Endodermal cell (in vitro differentiated cells): ENCODE measurements at regions not wholly inside any gene's neighbourhood (a gene's known extent, or its start where the extent isn't known, plus 50 kb on each side); places are given as distances from the start of the nearest gene placed in this dataset.

Experiments used
- DNase-seq: peaks from one replicate; pipeline ENCODE4 v3.0.0-alpha.2; 2017
- H3K27ac ChIP-seq: 2 replicates; pipeline ENCODE4 v1.5.1; 2013; ENCODE audit warnings: mild to moderate bottlenecking, low read depth, low read length, moderate library complexity
- H3K27me3 ChIP-seq: 2 replicates; pipeline ENCODE4 v1.6.1; 2013; ENCODE audit warnings: mild to moderate bottlenecking, low read length, moderate library complexity; ENCODE audit not compliant: insufficient read depth, control insufficient read depth, poor library complexity, severe bottlenecking
- H3K36me3 ChIP-seq: 2 replicates; pipeline ENCODE4 v1.7.0; 2013; ENCODE audit warnings: mild to moderate bottlenecking, low read length, moderate library complexity; ENCODE audit not compliant: control insufficient read depth, insufficient read depth
- H3K4me1 ChIP-seq: one replicate; pipeline ENCODE4 v1.7.0; 2013; ENCODE audit warnings: low read length; ENCODE audit not compliant: control insufficient read depth, insufficient read depth
- H3K4me3 ChIP-seq: 2 replicates; pipeline ENCODE4 v1.5.1; 2013; ENCODE audit warnings: mild to moderate bottlenecking, low read length, moderate library complexity
- H3K9ac ChIP-seq: 2 replicates; pipeline ENCODE4 v1.6.1; 2013; ENCODE audit warnings: mild to moderate bottlenecking, low read length, moderate library complexity; ENCODE audit not compliant: poor library complexity, severe bottlenecking; ENCODE audit errors: extremely low read depth
- H3K9me3 ChIP-seq: 2 replicates; pipeline ENCODE4 v1.6.1; 2013; ENCODE audit warnings: mild to moderate bottlenecking, low read length, moderate library complexity; ENCODE audit not compliant: control insufficient read depth
- H3K27ac Mint-ChIP-seq: 2 replicates; pipeline ENCODE4 v1.8.0; 2020; ENCODE audit warnings: mixed read lengths
- H3K27me3 Mint-ChIP-seq: 2 replicates; pipeline ENCODE4 v1.8.0; 2021; ENCODE audit warnings: mild to moderate bottlenecking, mixed read lengths; ENCODE audit not compliant: insufficient read depth
- H3K36me3 Mint-ChIP-seq: 2 replicates; pipeline ENCODE4 v1.8.0; 2020; ENCODE audit warnings: low read depth, mixed read lengths
- H3K4me1 Mint-ChIP-seq: 2 replicates; pipeline ENCODE4 v1.8.0; 2020; ENCODE audit warnings: mixed read lengths
- H3K4me3 Mint-ChIP-seq: 2 replicates; pipeline ENCODE4 v1.8.0; 2020; ENCODE audit warnings: mild to moderate bottlenecking, moderate library complexity, mixed read lengths
- H3K9me3 Mint-ChIP-seq: 2 replicates; pipeline ENCODE4 v1.8.0; 2020; ENCODE audit warnings: mild to moderate bottlenecking, mixed read lengths
- CTCF ChIP-seq: fragments of 200-600 bp; sonication (generic); conservative IDR thresholded peaks from 2 replicates; pipeline ENCODE4 v1.5.0; 2021; ENCODE audit warnings: antibody characterized with exemption, mild to moderate bottlenecking
- WGBS, 2 experiments: methylation state at CpG; one replicate each; pipeline versions ENCODE4 v1.1.5 to v1.1.7; 2013; ENCODE audit warnings: missing lambda C conversion rate in 2 of 2, mixed read lengths in 1 of 2; ENCODE audit not compliant: insufficient coverage in 1 of 2, insufficient read length in 1 of 2; 5-methylcytosine and 5-hydroxymethylcytosine counted together

DNA sequence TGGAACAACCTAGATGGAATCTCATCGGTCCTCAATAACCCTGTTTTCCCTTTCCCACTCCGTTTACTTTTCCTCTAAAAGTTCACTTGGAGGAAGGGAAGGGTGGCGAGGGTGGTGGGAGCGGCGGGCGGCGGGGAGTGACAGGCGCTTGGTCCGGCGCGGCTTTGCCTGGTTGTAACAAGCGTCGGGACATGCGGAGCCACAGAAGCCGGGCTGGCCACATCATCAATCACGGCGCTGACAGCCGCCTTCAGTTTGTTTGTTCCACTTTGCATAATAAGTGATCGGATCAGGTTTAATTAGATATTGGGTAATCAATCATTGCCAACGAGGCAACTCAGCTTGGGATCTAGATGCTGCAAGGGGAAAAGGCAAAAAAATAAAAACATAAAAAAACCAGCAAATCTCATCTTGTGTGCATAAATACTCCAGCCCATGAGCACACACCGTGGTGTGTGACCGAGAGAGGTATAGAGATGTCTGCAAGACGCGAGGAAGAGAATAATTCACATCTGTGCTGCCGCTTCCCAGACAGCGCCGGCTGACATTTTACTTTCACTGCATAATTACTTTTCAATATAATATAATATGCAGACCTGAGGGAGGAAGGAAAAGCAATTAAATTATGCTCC, 396.2 kb upstream of the IRX4 start:
- H3K4me1 Mint-ChIP-seq: peaks cover 11% of the 10 kb centered on the region
- no peak overlapping the region for H3K4me3 Mint-ChIP-seq
- H3K36me3 Mint-ChIP-seq: no peaks in the 10 kb centered on the region
- 79 to 88% methylated on average over 7 to 25 of the region's 27 CpGs for WGBS, 2 experiments
- Histone ChIP-seq H3K36me3 (no peaks in the 10 kb centered on the region), H3K4me1 (peaks cover 2% of the 10 kb centered on the region), H3K27ac (peak overlapping the region; percentile 90), H3K27me3 (no peaks in the 10 kb centered on the region), H3K4me3 (no peak overlapping the region), H3K9ac (no peak overlapping the region), H3K9me3 (no peaks in the 10 kb centered on the region)
- peaks cover 2% of the 10 kb centered on the region for H3K27me3 Mint-ChIP-seq
- no peak overlapping the region for H3K27ac Mint-ChIP-seq
- no peak for TF ChIP-seq CTCF
- H3K9me3 Mint-ChIP-seq: no peaks in the 10 kb centered on the region
- DNase-seq: no peak

- WGBS, 2 experiments: 84 to 88% methylated on average over 9 to 15 of the region's 15 CpGs
- Histone ChIP-seq H3K27me3 (no peaks in the 10 kb centered on the region), H3K9ac (no peak overlapping the region), H3K27ac (no peak overlapping the region), H3K9me3 (no peaks in the 10 kb centered on the region), H3K4me3 (no peak overlapping the region), H3K36me3 (no peaks in the 10 kb centered on the region), H3K4me1 (peaks cover 2% of the 10 kb centered on the region)
- no peak for TF ChIP-seq CTCF
- Mint-ChIP-seq H3K27ac (no peak overlapping the region), H3K4me3 (no peak overlapping the region), H3K4me1 (peaks cover 5% of the 10 kb centered on the region), H3K27me3 (peaks cover 2% of the 10 kb centered on the region), H3K9me3 (no peaks in the 10 kb centered on the region), H3K36me3 (no peaks in the 10 kb centered on the region)
- DNase-seq: no peak
These were observed 395.2 kb upstream of the IRX4 start for GRCh38 chr5:2277886-2278285.

DNA sequence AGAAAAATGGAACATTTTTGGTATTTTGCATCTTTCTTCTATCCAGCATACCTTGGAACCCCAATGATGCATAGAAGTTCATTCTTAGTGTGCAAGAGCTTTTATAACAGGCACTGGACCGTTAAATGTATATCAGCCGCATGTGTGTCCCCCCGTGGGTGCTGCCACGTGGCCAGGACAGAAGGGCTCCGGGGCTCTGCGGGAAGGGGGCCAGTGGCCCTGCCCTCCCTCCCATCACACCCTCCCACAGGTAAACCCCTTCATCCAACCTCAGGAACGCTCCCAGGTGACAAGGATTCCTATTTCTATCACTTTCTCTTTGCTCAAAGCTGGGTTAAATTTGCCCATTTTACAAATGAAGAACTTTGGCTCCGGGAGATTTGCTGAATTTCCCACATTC, 393.4 kb upstream of the IRX4 start:
- H3K4me3 ChIP-seq: no peak overlapping the region
- H3K36me3 Mint-ChIP-seq: no peaks in the 10 kb centered on the region
- WGBS, 2 experiments: 90 to 100% methylated on average over 2 to 8 of the region's 8 CpGs
- DNase-seq: no peak
- H3K4me1 Mint-ChIP-seq: peaks cover 5% of the 10 kb centered on the region
- H3K36me3 ChIP-seq: no peaks in the 10 kb centered on the region
- H3K27me3 ChIP-seq: no peaks in the 10 kb centered on the region
- H3K9me3 ChIP-seq: no peaks in the 10 kb centered on the region
- no peaks in the 10 kb centered on the region for H3K9me3 Mint-ChIP-seq
- no peak overlapping the region for H3K27ac ChIP-seq
- H3K27ac Mint-ChIP-seq: no peak overlapping the region
- H3K4me1 ChIP-seq: no peaks in the 10 kb centered on the region
- H3K27me3 Mint-ChIP-seq: peaks cover 2% of the 10 kb centered on the region
- H3K4me3 Mint-ChIP-seq: no peak overlapping the region
- H3K9ac ChIP-seq: no peak overlapping the region
- no peak for TF ChIP-seq CTCF
